Thyroid gland (tissue), 4 donors: ENCODE measurements at regions not wholly inside any gene's neighbourhood (a gene's known extent, or its start where the extent isn't known, plus 50 kb on each side); places are given as distances from the start of the nearest gene placed in this dataset.

Experiments
- CTCF ChIP-seq, 6 experiments: fragments of 200-600 bp in 3 of 6; fragments of 450-650 bp in 3 of 6; sonication (generic) in 3 of 6; IDR thresholded peaks; one replicate each; pipeline ENCODE4 v1.5.1; 2016 to 2019; ENCODE audit warnings: antibody characterized with exemption in 6 of 6, mild to moderate bottlenecking in 2 of 6, inconsistent platforms in 1 of 6, moderate library complexity in 1 of 6
- POLR2A ChIP-seq, 2 donors: fragments of 450-650 bp; IDR thresholded peaks; one replicate each; pipeline ENCODE4 v1.6.1; 2017; ENCODE audit warnings: antibody characterized with exemption in 2 of 2, mild to moderate bottlenecking in 2 of 2, moderate library complexity in 1 of 2

GRCh38 chr1:198397208-198397808 lies 143.2 kb downstream of the ATP6V1G3 start:
- TF ChIP-seq CTCF (IDR thresholded peaks at IDR 0.05) = no peak
- no peak for TF ChIP-seq POLR2A (IDR thresholded peaks at IDR 0.05)
